ENCODE measurements at regions not wholly inside any gene's neighbourhood (a gene's known extent, or its start where the extent isn't known, plus 50 kb on each side); places are given as distances from the start of the nearest gene placed in this dataset.
"Not testable (repeated sequence)": the region's sequence is repeated elsewhere in the genome, so short reads cannot be mapped to it uniquely, and the experiment has no call there.

DNA sequence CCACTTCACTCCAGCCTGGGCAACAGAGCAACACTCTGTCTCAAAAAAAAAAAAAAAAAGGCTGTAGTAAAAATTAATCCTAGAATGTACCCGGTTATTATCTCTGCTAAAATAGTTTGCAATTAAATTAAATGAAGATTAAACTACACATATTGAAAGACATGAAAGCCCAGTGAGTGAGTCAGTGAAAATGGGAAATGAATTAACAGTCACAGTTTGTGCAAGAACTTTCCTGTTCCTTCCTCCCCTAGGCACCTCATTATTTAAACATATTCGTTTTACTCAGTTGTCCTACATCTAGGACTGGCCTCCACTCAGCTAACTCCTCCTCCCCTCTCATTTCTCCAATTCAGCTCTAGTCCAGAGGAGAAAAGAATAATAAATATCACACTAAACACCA lies 94.9 kb upstream of the ADORA2B start:
- peaks cover 14% of the 10 kb centered on the region for H3K4me1 Mint-ChIP-seq
- not testable (repeated sequence) for H3K4me3 Mint-ChIP-seq, H3K27ac Mint-ChIP-seq, H3K9me3 Mint-ChIP-seq, H3K27me3 Mint-ChIP-seq, H3K36me3 Mint-ChIP-seq

DNA sequence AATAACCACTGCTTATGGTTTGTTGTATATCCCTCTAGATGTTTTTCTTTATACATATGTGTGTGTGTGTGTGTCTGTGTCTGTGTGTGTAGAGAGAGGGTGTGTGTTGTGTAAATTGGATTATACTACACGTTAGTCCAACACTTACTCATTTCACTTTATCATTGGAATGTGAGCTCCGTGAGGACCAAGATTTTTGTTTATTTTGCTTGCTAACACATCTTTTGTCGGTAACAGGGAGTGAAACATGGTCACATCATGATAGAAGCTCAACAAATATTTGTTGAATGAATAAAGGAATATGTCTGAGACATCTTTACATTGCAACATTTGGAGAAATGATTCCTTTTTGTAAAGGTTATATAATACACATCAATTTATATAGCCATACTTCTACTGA lies 94.2 kb upstream of the ADORA2B start:
- H3K9me3 Mint-ChIP-seq, H3K36me3 Mint-ChIP-seq, H3K4me3 Mint-ChIP-seq, H3K27ac Mint-ChIP-seq, H3K27me3 Mint-ChIP-seq: not testable (repeated sequence)
- H3K4me1 Mint-ChIP-seq = peaks cover 14% of the 10 kb centered on the region

DNA sequence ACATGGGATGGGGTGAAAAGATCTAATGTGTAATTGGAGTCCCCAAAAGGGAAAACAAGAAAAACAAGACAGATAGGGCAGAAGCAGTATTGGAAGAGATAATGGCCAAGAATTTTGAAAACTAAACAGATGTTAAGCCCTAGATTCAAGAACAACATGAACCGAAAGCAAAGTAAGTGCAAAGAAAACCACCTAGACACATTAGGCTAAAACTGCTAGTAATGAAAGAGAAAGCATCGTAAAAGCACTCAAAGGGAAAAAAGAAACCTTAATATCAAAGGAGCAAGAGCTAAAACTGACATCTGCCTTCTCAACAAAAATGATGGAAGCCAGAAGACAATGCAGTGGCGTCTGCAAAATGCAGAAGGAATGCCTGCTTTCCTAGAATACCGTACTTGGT lies 92.1 kb upstream of the ADORA2B start:
- H3K27me3 Mint-ChIP-seq, H3K27ac Mint-ChIP-seq, H3K9me3 Mint-ChIP-seq, H3K4me3 Mint-ChIP-seq, H3K36me3 Mint-ChIP-seq: not testable (repeated sequence)
- peaks cover 14% of the 10 kb centered on the region for H3K4me1 Mint-ChIP-seq

DNA sequence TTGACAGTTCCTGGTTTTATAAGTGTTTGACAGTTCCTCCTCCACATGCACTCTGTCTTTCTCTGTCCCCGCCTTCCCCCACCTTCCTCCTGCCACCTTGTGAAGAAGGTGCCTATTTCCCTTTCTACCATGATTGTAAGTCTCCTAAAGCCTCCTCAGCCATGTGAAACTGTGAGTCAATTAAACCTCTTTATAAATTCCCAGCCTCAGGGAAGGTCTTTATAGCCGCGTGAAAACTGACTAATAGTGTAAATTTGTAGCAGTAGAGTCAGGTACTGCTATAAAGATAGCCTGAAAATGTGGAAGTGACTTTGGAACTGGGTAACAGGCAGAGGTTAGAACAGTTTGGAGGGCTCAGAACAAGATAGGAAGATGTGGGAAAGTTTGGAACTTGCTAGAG lies 88.7 kb upstream of the ADORA2B start:
- not testable (repeated sequence) for H3K27ac Mint-ChIP-seq, H3K4me3 Mint-ChIP-seq, H3K9me3 Mint-ChIP-seq, H3K4me1 Mint-ChIP-seq, H3K27me3 Mint-ChIP-seq, H3K36me3 Mint-ChIP-seq

DNA sequence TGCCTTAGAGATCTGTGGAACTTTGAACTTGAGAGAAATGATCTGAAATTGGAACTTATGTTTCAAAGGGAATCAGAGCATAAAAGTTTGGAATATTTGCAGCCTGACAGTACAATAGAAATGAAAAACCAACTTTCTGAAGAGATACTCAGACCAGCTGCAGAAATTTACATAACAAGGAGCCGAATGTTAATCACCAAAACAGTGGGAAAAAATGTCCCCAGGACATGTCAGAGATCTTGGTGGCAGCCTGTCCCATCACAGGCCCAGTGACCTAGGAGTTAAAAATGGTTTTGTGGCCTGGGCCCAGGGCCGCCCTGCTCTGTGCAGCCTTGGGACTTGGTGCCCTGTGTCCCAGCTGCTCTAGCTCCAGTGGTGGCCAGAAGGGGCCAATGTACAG lies 88.2 kb upstream of the ADORA2B start:
- not testable (repeated sequence) for H3K27ac Mint-ChIP-seq, H3K4me1 Mint-ChIP-seq, H3K27me3 Mint-ChIP-seq, H3K36me3 Mint-ChIP-seq, H3K9me3 Mint-ChIP-seq, H3K4me3 Mint-ChIP-seq

DNA sequence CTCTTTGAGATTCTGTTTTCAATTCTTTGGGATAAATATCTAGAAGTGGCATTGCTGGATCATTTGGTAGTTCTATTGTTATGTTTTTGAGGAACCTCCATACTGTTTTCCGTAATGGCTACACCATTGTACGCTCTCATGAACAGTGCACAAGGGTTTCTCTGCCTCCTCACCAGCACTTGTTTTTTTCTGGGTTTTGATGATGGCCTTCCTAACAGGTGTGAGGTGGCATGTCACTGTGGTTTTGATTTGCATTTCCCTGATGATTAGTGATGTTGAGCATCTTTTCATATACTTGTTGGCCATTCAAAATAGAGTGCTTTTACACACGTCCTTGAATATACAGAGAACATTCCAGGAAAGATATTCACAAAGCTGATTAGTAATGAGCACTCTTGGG lies 86.8 kb upstream of the ADORA2B start:
- not testable (repeated sequence) for H3K27ac Mint-ChIP-seq, H3K4me1 Mint-ChIP-seq, H3K36me3 Mint-ChIP-seq, H3K4me3 Mint-ChIP-seq, H3K9me3 Mint-ChIP-seq, H3K27me3 Mint-ChIP-seq

DNA sequence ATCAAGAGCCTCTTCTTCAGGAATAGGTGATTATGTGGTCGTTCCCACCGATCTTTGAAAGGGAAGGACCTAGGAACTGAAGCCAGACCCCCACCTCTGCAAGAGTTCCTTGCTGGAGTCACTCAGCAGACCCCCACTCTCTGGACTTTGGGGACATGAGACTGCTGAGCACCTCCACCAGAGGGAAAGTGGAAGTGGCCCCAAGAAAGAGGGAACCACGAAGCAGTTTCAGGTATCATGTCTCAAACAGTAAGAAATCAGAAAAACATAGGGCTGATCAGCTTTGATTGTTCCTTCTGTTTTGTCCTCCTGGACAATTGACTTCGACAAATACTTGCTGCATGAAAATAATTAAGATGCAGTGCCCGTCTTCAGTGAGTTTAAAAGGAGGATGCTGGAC lies 84.2 kb upstream of the ADORA2B start:
- not testable (repeated sequence) for H3K4me1 Mint-ChIP-seq, H3K27ac Mint-ChIP-seq, H3K9me3 Mint-ChIP-seq, H3K4me3 Mint-ChIP-seq, H3K27me3 Mint-ChIP-seq, H3K36me3 Mint-ChIP-seq

DNA sequence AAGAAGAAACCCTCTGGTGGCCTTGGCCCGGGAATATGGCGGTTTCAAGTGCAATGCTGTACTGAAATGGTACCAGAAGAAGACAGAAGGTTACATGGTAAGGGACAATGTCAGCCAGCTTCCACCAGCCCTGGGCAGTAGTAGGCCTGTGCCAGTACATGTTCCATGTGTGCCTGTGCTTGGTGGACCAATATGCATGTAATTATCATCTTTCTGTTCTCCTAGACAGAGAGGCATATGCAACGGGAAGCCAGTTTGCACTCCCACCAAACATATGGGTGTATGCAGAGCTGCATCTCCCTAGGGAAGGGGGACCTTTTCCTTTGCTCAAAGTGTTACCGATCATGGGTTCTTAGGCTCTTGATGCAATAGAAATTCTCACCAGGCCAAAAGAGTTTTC lies 80.9 kb upstream of the ADORA2B start:
- H3K27me3 Mint-ChIP-seq, H3K9me3 Mint-ChIP-seq, H3K4me1 Mint-ChIP-seq, H3K27ac Mint-ChIP-seq, H3K4me3 Mint-ChIP-seq, H3K36me3 Mint-ChIP-seq: not testable (repeated sequence)

DNA sequence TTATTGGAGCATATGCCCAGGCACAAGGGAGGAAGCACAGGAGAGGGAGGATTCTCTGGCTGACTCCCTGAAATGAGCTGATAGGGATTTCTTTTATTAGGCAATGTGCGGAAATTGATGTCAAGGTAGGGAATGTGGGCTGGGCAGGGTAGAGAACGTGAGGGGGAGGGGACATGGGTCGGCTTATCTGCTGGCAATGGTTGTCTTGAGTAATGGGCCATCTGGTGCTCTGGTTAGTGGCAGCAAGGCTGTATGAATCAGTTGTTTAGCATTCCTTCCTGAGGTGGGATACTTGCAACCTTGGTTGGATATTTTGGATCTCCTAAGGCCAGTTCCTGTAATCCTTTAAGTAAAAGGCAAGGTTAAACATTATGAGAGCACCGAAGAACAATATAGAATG lies 80.5 kb upstream of the ADORA2B start:
- not testable (repeated sequence) for H3K4me1 Mint-ChIP-seq, H3K4me3 Mint-ChIP-seq, H3K36me3 Mint-ChIP-seq, H3K27ac Mint-ChIP-seq, H3K27me3 Mint-ChIP-seq, H3K9me3 Mint-ChIP-seq

DNA sequence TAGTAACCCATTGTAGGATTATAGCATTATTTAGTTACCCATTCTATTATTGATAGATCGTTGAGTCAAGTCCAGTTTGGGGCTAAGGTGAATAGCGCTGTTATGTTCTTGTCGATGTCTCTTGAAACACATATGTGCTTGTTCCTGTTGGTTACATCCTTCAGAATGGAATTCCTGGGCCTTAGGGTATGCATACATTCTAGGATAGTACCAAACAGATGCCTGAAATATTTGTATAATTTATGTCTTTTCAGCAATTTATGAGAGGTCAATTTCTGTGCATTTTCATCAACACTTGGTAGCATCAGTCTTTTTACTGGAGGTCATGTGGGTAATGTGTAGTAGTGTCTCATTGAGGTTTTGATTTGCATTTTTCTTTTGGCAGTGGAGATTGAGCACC lies 78.9 kb upstream of the ADORA2B start:
- not testable (repeated sequence) for H3K27ac Mint-ChIP-seq, H3K4me3 Mint-ChIP-seq, H3K27me3 Mint-ChIP-seq, H3K4me1 Mint-ChIP-seq, H3K36me3 Mint-ChIP-seq, H3K9me3 Mint-ChIP-seq

DNA sequence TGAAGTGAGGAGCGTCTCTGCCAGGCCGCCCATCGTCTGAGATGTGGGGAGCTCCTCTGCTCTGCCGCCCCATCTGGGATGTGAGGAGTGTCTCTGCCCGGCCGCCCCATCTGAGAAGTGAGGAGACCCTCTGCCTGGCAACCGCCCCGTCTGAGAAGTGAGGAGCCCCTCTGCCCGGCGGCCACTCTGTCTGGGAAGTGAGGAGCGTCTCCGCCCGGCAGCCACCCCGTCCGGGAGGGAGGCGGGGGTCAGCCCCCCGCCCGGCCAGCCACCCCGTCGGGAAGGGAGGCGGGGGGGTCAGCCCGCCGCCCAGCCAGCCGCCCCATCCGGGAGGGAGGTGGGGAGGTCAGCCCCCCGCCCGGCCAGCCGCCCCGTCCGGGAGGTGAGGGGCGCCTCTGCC lies 77.6 kb upstream of the ADORA2B start:
- H3K27me3 Mint-ChIP-seq, H3K4me1 Mint-ChIP-seq, H3K4me3 Mint-ChIP-seq, H3K27ac Mint-ChIP-seq, H3K36me3 Mint-ChIP-seq, H3K9me3 Mint-ChIP-seq: not testable (repeated sequence)

DNA sequence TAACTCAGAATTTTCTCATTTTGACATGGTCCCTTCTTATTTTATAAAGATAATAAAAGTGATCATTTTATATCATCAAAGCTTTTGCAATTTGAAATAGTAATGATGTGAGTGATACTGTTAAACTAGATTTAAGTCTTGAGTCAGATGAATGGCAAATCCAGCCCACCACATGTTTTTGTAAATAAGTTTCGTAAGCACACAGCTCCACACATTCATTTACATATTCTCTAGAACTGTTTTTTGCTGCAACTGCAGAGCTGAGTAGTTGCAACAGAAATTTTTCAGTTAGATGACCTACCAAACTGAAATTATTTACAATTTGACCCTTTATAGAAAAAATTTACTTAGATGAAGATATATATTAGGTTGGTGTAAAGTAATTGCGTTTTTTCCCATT lies 75.1 kb upstream of the ADORA2B start:
- H3K4me1 Mint-ChIP-seq, H3K27ac Mint-ChIP-seq, H3K27me3 Mint-ChIP-seq, H3K36me3 Mint-ChIP-seq, H3K9me3 Mint-ChIP-seq, H3K4me3 Mint-ChIP-seq: not testable (repeated sequence)

DNA sequence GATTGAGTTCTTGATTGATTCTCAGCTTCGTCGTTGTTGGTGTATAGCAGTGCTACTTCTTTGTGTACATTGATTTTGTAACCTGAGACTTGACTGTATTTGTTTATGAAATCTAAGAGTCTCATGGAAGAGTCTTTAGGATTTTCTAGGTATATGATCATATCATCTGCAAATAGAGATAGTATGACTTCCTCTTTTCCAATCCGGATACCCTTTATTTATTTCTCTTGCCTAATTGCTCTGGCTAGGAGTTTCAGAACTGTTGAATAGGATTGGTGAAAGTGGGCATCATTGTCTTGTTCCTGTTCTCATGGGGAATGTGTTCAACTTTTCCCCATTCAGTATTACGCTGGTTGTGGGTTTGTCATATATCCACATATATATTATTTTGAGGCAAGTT lies 72.3 kb upstream of the ADORA2B start:
- not testable (repeated sequence) for H3K36me3 Mint-ChIP-seq, H3K27ac Mint-ChIP-seq, H3K4me3 Mint-ChIP-seq, H3K27me3 Mint-ChIP-seq, H3K9me3 Mint-ChIP-seq, H3K4me1 Mint-ChIP-seq

DNA sequence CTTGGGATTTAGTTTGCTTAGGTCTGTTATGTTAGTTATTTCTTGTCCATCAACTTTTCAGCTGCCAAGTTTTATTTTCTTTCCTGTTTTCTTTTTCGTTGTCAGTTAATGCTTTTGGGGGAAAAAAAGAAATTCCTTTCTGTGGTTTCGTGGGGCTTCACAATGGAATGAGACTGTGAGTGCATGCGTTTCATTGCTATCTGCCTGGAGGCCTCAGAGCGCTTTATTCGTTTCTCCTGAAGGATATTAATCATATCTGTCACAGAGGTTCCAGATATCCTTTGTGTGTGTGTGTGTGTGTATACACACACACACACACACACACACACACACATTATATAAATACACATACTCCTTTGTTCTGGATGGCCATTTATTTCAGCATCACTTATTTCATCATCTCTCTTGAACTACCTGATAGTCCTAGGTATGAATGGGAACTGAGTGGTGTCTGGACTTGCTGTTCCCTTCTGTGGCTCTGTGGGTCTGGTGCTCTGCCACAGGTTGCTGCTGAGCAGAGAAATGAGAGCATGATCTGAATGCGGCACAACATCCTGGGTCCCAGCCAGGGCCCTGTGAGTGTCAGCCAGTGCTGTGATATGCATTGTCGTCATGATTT lies 66.9 kb upstream of the ADORA2B start:
- H3K36me3 Mint-ChIP-seq, H3K27me3 Mint-ChIP-seq, H3K4me3 Mint-ChIP-seq, H3K9me3 Mint-ChIP-seq, H3K27ac Mint-ChIP-seq, H3K4me1 Mint-ChIP-seq: not testable (repeated sequence)

DNA sequence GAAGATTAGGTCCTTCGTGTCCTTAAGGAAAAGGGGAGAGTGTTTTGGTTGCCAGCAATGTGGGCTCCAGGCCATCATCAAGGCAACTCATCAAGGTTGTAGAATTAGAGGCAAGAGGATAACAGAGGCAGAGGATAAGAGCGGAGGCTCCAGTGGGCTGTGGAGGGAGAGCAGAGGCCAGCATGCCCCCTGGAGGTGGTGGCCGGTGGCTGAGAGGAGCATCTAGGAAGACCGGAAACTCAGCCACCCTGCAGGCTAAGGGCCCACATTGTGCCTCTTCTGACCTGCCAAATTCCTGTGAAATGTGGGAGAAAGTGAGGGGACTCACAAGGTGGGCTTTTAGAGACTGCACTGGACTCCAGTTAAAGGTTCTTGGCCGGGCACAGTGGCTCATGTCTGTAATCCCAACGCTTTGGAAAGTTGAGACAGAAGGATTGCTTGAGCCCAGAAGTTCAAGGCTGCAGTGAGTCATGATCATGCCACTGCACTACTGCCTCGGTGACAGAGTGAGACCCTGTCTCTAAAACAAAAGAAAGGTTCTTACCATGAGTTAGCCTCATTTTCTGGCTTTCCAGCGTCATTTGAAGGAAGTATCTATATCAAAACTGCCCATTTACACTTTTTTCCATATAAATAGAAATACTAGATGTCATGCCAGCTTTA lies 62.7 kb upstream of the ADORA2B start:
- peaks cover 16% of the 10 kb centered on the region for H3K4me1 Mint-ChIP-seq
- no peaks in the 10 kb centered on the region for H3K9me3 Mint-ChIP-seq
- H3K4me3 Mint-ChIP-seq = no peak overlapping the region
- H3K36me3 Mint-ChIP-seq = no peaks in the 10 kb centered on the region
- H3K27ac Mint-ChIP-seq = no peak overlapping the region
- H3K27me3 Mint-ChIP-seq = no peaks in the 10 kb centered on the region

DNA sequence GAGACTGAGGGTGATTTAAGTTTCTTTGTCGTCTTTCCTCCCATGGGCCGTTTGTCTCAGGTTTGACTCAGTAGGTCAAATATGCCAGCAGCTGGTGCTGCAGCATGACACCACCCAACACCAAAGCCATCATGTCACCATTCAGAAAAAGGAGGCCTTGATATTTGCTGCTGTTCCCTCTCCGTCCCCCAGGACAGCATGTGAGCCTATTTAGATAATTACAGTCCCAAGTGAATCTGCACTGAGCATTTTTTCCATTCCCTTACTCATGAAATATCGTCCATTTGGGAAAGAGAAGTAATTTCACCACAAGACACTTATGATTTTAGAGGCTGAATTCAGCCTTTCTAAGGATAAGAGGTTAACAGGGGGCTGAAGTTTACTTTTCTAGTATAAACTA lies 62.2 kb upstream of the ADORA2B start:
- Mint-ChIP-seq H3K27me3 (no peaks in the 10 kb centered on the region), H3K4me3 (no peak overlapping the region), H3K4me1 (peaks cover 19% of the 10 kb centered on the region), H3K9me3 (no peaks in the 10 kb centered on the region), H3K27ac (no peak overlapping the region), H3K36me3 (no peaks in the 10 kb centered on the region)

DNA sequence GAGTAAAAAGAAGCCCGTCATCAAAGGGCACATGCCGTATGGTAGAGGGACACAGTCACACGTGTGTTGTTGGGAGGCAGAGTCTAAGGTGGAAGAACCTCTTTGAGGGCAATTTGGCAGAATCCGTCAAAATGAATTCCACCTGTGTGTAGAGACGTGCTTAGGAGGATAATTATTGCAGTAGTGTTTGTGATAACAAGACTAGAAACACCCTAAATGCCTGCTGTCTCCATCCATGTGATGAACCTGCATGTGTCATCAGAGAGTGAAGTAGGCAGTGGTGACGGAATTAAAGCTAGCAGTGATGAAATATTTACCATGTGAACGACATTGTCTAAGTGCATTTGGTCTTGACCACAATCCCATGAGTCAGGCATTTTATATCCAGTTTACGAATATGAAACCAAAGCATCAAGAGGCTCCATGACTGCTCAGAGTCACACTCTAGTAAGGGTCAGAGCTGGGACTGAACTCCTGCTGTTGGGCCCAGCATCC lies 61.3 kb upstream of the ADORA2B start:
- H3K27me3 Mint-ChIP-seq = no peaks in the 10 kb centered on the region
- no peak overlapping the region for H3K27ac Mint-ChIP-seq
- no peak overlapping the region for H3K4me3 Mint-ChIP-seq
- no peaks in the 10 kb centered on the region for H3K9me3 Mint-ChIP-seq
- no peaks in the 10 kb centered on the region for H3K36me3 Mint-ChIP-seq
- peaks cover 19% of the 10 kb centered on the region for H3K4me1 Mint-ChIP-seq
